ENCODE measurements at regions not wholly inside any gene's neighbourhood (a gene's known extent, or its start where the extent isn't known, plus 50 kb on each side); places are given as distances from the start of the nearest gene placed in this dataset.
A peak's percentile ranks its signal among the peaks of the same experiment; 100 is the strongest.
"Not testable (repeated sequence)": the region's sequence is repeated elsewhere in the genome, so short reads cannot be mapped to it uniquely, and the experiment has no call there.

GRCh38 chr4:84001876-84002569 is 466.1 kb downstream of the GPAT3 start:
- DNase-seq = no peak

GRCh38 chr4:83996254-83996653 is 460.3 kb downstream of the GPAT3 start:
- no peak for DNase-seq

- DNase-seq = no peak
Observed at GRCh38 chr4:83993774-83994173, 457.9 kb downstream of the GPAT3 start.

GRCh38 chr4:83989835-83990234 is 453.9 kb downstream of the GPAT3 start:
- DNase-seq = no peak

GRCh38 chr4:83981156-83981555 is 445.2 kb downstream of the GPAT3 start:
- no peak for DNase-seq

GRCh38 chr4:83979773-83980172 is 443.9 kb downstream of the GPAT3 start:
- DNase-seq = no peak

- DNase-seq = no peak
Observed at GRCh38 chr4:83974111-83974780, 438.3 kb downstream of the GPAT3 start.

- no peak for DNase-seq
Observed at GRCh38 chr4:83964996-83965541, 429.2 kb downstream of the GPAT3 start.

GRCh38 chr4:83962492-83962891 is 426.6 kb downstream of the GPAT3 start:
- no peak for DNase-seq

- DNase-seq = no peak
Observed at GRCh38 chr4:83961575-83961974, 425.7 kb downstream of the GPAT3 start.

GRCh38 chr4:83959160-83959559 is 423.3 kb downstream of the GPAT3 start:
- DNase-seq = no peak

- DNase-seq = no peak
Observed at GRCh38 chr4:83947830-83948193, 411.9 kb downstream of the GPAT3 start.

- no peak for DNase-seq
Observed at GRCh38 chr4:83947125-83947829, 411.4 kb downstream of the GPAT3 start.

- DNase-seq = not testable (repeated sequence)
Observed at GRCh38 chr4:83943691-83944090, 407.8 kb downstream of the GPAT3 start.

GRCh38 chr4:83932750-83933391 is 397.0 kb downstream of the GPAT3 start:
- no peak for DNase-seq

GRCh38 chr4:83931659-83932438 is 395.9 kb downstream of the GPAT3 start:
- no peak for DNase-seq

- DNase-seq = no peak
Observed at GRCh38 chr4:83929550-83929949, 393.6 kb downstream of the GPAT3 start.

GRCh38 chr4:83926950-83927349 is 391.0 kb downstream of the GPAT3 start:
- no peak for DNase-seq

- DNase-seq = no peak
Observed at GRCh38 chr4:83923341-83923740, 387.4 kb downstream of the GPAT3 start.

- no peak for DNase-seq
Observed at GRCh38 chr4:83922402-83922801, 386.5 kb downstream of the GPAT3 start.

GRCh38 chr4:83921124-83921523 is 385.2 kb downstream of the GPAT3 start:
- no peak for DNase-seq

GRCh38 chr4:83920375-83920774 is 384.5 kb downstream of the GPAT3 start:
- peak; percentile 20 for DNase-seq

All from tongue (tissue), 1 donor.